Stomach smooth muscle (tissue), 2 donors: ENCODE measurements at regions not wholly inside any gene's neighbourhood (a gene's known extent, or its start where the extent isn't known, plus 50 kb on each side); places are given as distances from the start of the nearest gene placed in this dataset.

Source experiments
- H3K27ac ChIP-seq: one replicate; pipeline ENCODE4 v1.7.0; 2013; ENCODE audit warnings: mild to moderate bottlenecking, low read length, inconsistent platforms
- H3K27me3 ChIP-seq, 2 donors: one replicate each; pipeline ENCODE4 v1.7.0; 2013; ENCODE audit warnings: low read length in 2 of 2; ENCODE audit not compliant: insufficient read depth in 2 of 2, control insufficient read depth in 1 of 2
- H3K36me3 ChIP-seq, 2 donors: one replicate each; pipeline ENCODE4 v1.7.0; 2013; ENCODE audit warnings: low read length in 2 of 2; ENCODE audit not compliant: control insufficient read depth in 2 of 2, insufficient read depth in 2 of 2
- H3K4me1 ChIP-seq: one replicate; pipeline ENCODE4 v1.7.0; 2013; ENCODE audit warnings: low read length; ENCODE audit not compliant: control insufficient read depth, insufficient read depth
- H3K4me3 ChIP-seq, 2 donors: one replicate each; pipeline ENCODE4 v1.7.0; 2013; ENCODE audit warnings: low read length in 2 of 2
- H3K9ac ChIP-seq, 2 donors: one replicate each; pipeline ENCODE4 v1.7.0; 2013; ENCODE audit warnings: low read length in 2 of 2, mild to moderate bottlenecking in 1 of 2
- H3K9me3 ChIP-seq, 2 donors: one replicate each; pipeline ENCODE4 v1.7.0; 2013; ENCODE audit warnings: low read length in 2 of 2; ENCODE audit not compliant: control insufficient read depth in 2 of 2
- donor health status: healthy.
- donor health status: Pancreatic carcinoma.

GRCh38 chr2:120570546-120570945 is 165.1 kb upstream of the GLI2 start:
- no peak overlapping the region for H3K27ac ChIP-seq
- no peaks in the 10 kb centered on the region for H3K36me3 ChIP-seq
- H3K4me3 ChIP-seq: no peak overlapping the region
- no peak overlapping the region for H3K9ac ChIP-seq
- peaks cover 0 to 2% of the 10 kb centered on the region in 2 donors for H3K27me3 ChIP-seq
- H3K4me1 ChIP-seq: peaks cover 14% of the 10 kb centered on the region
- H3K9me3 ChIP-seq: no peaks in the 10 kb centered on the region

- H3K4me1 ChIP-seq: peaks cover 9% of the 10 kb centered on the region
- peaks cover 0 to 2% of the 10 kb centered on the region in 2 donors for H3K27me3 ChIP-seq
- no peak overlapping the region for H3K27ac ChIP-seq
- no peaks in the 10 kb centered on the region for H3K36me3 ChIP-seq
- no peak overlapping the region for H3K9ac ChIP-seq
- H3K9me3 ChIP-seq: no peaks in the 10 kb centered on the region
- no peak overlapping the region for H3K4me3 ChIP-seq
These were observed 164.5 kb upstream of the GLI2 start for GRCh38 chr2:120571015-120571728.

- Histone ChIP-seq H3K4me1 (peaks cover 8% of the 10 kb centered on the region), H3K27ac (no peak overlapping the region)
These were observed 163.4 kb upstream of the GLI2 start for GRCh38 chr2:120572226-120572625.

GRCh38 chr2:120574620-120575019 is 161.0 kb upstream of the GLI2 start:
- Histone ChIP-seq H3K4me1 (peaks cover 10% of the 10 kb centered on the region), H3K36me3 (no peaks in the 10 kb centered on the region)

More at GRCh38 chr2:120572226-120572625, 163.4 kb upstream of the GLI2 start:
- Histone ChIP-seq H3K9ac (no peak overlapping the region), H3K9me3 (no peaks in the 10 kb centered on the region), H3K27me3 (peaks cover 5 to 7% of the 10 kb centered on the region in 2 donors), H3K36me3 (no peaks in the 10 kb centered on the region), H3K4me3 (no peak overlapping the region)

GRCh38 chr2:120575966-120576365 is 159.7 kb upstream of the GLI2 start:
- peaks cover 6 to 10% of the 10 kb centered on the region in 2 donors for H3K27me3 ChIP-seq
- no peaks in the 10 kb centered on the region for H3K9me3 ChIP-seq
- H3K27ac ChIP-seq: no peak overlapping the region

More at GRCh38 chr2:120574620-120575019, 161.0 kb upstream of the GLI2 start:
- H3K4me3 ChIP-seq: no peak overlapping the region
- peaks cover 6 to 10% of the 10 kb centered on the region in 2 donors for H3K27me3 ChIP-seq
- H3K9me3 ChIP-seq: no peaks in the 10 kb centered on the region
- H3K27ac ChIP-seq: no peak overlapping the region
- no peak overlapping the region for H3K9ac ChIP-seq

GRCh38 chr2:120576509-120577474 is 158.9 kb upstream of the GLI2 start:
- no peak overlapping the region for H3K9ac ChIP-seq
- H3K4me3 ChIP-seq: peak overlapping the region in 1 of 2 donors; percentile 55
- H3K27ac ChIP-seq: no peak overlapping the region
- H3K4me1 ChIP-seq: peaks cover 10% of the 10 kb centered on the region
- no peaks in the 10 kb centered on the region for H3K36me3 ChIP-seq
- H3K9me3 ChIP-seq: no peaks in the 10 kb centered on the region
- H3K27me3 ChIP-seq: peaks cover 6 to 10% of the 10 kb centered on the region in 2 donors

More at GRCh38 chr2:120575966-120576365, 159.7 kb upstream of the GLI2 start:
- no peaks in the 10 kb centered on the region for H3K36me3 ChIP-seq
- peaks cover 10% of the 10 kb centered on the region for H3K4me1 ChIP-seq
- no peak overlapping the region for H3K4me3 ChIP-seq
- H3K9ac ChIP-seq: no peak overlapping the region

GRCh38 chr2:120577721-120578295 is 157.9 kb upstream of the GLI2 start:
- Histone ChIP-seq H3K4me1 (peaks cover 10% of the 10 kb centered on the region), H3K4me3 (no peak overlapping the region), H3K27me3 (peaks cover 6 to 10% of the 10 kb centered on the region in 2 donors), H3K27ac (no peak overlapping the region), H3K9me3 (no peaks in the 10 kb centered on the region), H3K36me3 (no peaks in the 10 kb centered on the region), H3K9ac (no peak overlapping the region)

- Histone ChIP-seq H3K9me3 (no peaks in the 10 kb centered on the region), H3K4me3 (no peak overlapping the region), H3K27me3 (peaks cover 6 to 8% of the 10 kb centered on the region in 2 donors), H3K4me1 (peaks cover 10% of the 10 kb centered on the region), H3K27ac (no peak overlapping the region), H3K36me3 (no peaks in the 10 kb centered on the region), H3K9ac (no peak overlapping the region)
These were observed 156.9 kb upstream of the GLI2 start for GRCh38 chr2:120578576-120579352.

GRCh38 chr2:120579916-120580685 is 155.6 kb upstream of the GLI2 start:
- peaks cover 10% of the 10 kb centered on the region for H3K4me1 ChIP-seq
- H3K27ac ChIP-seq: no peak overlapping the region
- no peaks in the 10 kb centered on the region for H3K36me3 ChIP-seq
- H3K9me3 ChIP-seq: no peaks in the 10 kb centered on the region
- H3K4me3 ChIP-seq: no peak overlapping the region
- peaks cover 6 to 8% of the 10 kb centered on the region in 2 donors for H3K27me3 ChIP-seq
- no peak overlapping the region for H3K9ac ChIP-seq
